ENCODE measurements at regions not wholly inside any gene's neighbourhood (a gene's known extent, or its start where the extent isn't known, plus 50 kb on each side); places are given as distances from the start of the nearest gene placed in this dataset.

DNA sequence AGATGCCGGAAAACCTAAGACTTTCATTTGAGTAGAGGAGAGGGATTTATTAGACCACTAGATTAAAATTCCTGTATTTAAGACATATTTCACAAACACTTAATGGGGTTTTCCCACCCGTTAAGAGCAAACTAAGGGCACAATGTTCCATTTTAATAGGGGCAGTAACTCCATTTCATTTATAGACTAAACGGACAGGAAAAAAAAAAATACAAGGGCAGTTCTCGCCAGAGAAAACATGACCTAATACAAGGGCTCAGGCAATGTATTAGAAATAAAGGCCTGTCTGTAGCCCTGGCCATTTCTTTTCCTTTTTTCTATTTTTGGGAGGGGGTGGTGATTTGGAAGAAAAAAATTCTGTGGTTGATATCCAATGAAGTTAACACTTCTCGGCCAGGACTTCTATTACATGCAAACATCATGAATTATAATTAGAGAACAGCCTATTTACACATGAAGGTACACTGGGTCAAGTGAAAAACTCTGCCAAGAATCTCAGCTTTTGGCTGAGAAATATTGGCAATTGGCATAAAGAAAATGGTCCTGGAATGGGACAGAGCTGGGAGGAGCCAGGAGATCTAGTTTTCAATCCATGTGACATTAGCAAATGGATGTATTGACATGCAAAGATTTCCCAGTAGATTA is 641.1 kb upstream of the TBX3 start:
- TF ChIP-seq, protein P1, sequence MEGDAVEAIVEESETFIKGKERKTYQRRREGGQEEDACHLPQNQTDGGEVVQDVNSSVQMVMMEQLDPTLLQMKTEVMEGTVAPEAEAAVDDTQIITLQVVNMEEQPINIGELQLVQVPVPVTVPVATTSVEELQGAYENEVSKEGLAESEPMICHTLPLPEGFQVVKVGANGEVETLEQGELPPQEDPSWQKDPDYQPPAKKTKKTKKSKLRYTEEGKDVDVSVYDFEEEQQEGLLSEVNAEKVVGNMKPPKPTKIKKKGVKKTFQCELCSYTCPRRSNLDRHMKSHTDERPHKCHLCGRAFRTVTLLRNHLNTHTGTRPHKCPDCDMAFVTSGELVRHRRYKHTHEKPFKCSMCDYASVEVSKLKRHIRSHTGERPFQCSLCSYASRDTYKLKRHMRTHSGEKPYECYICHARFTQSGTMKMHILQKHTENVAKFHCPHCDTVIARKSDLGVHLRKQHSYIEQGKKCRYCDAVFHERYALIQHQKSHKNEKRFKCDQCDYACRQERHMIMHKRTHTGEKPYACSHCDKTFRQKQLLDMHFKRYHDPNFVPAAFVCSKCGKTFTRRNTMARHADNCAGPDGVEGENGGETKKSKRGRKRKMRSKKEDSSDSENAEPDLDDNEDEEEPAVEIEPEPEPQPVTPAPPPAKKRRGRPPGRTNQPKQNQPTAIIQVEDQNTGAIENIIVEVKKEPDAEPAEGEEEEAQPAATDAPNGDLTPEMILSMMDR (IDR thresholded peaks at IDR 0.05): no peak
- no peak for TF ChIP-seq POLR2AphosphoS5 (IDR thresholded peaks at IDR 0.05)
- no peak for TF ChIP-seq POLR2A (IDR thresholded peaks at IDR 0.05)

Data from upper lobe of left lung (tissue), 4 donors.